ENCODE measurements at regions not wholly inside any gene's neighbourhood (a gene's known extent, or its start where the extent isn't known, plus 50 kb on each side); places are given as distances from the start of the nearest gene placed in this dataset.

- no peak for TF ChIP-seq CTCF (conservative IDR thresholded peaks at IDR 0.05; ENCODE audit: low read length)
- no peak for TF ChIP-seq EZH2phosphoT487 (IDR thresholded peaks at IDR 0.05; ENCODE audit: borderline replicate concordance, low read depth, low read length)
Observed at GRCh38 chr11:8839306-8839956, 71.6 kb upstream of the AKIP1 start.

Measured in OCI-LY7 (cell line).